AG10803 (cell line): ENCODE measurements at regions not wholly inside any gene's neighbourhood (a gene's known extent, or its start where the extent isn't known, plus 50 kb on each side); places are given as distances from the start of the nearest gene placed in this dataset.

Source experiments
- DNase-seq: peaks from one replicate; pipeline ENCODE4 v3.0.0; 2010; ENCODE audit warnings: low read depth
- H3K4me3 ChIP-seq: 2 replicates; pipeline ENCODE4 v1.5.1; 2011; ENCODE audit warnings: mild to moderate bottlenecking, low read length, control low read depth
- TF ChIP-seq, protein P1 (sequence below): conservative IDR thresholded peaks from 2 replicates; pipeline ENCODE4 v1.5.1; 2011; ENCODE audit warnings: mild to moderate bottlenecking, low read length, control low read depth, inconsistent platforms

DNA sequence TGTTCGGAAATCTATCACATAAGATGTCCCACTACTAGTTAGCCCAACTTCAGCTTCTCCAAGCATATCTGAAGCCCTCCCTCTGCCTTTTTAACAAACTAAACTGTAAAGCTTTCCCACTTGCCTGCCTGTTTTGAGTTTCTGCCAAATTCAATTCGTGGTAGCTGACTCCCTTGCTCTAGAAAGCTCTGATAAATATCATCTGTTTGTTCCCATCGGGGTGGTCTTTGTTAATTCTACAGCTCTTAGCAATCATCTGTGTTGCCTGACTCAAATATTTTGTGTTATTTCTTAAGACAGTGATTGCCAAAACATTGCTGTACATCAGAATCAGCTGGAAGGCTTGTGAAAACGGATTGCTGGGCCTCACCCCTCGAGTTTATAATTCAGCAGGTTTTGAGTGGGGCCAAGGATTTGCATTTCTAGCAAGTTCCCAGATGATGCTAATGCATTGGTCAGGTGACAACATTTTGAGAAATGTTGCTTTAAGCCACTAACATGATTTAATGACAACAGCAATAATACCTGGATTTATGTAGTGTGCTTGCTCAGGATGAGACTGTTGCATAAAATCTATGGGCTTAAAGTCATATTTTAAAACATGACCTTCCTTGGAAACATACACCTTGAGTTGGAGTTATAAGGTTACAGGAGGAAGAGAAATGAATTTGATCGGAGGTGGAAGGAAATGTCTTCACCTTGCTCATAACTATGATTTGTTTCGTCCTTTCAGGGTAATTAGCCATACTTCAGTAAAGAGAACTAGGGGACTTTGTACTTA, 631.9 kb downstream of the PSAT1 start:
- peak; percentile 11 for DNase-seq
- TF ChIP-seq, protein P1, sequence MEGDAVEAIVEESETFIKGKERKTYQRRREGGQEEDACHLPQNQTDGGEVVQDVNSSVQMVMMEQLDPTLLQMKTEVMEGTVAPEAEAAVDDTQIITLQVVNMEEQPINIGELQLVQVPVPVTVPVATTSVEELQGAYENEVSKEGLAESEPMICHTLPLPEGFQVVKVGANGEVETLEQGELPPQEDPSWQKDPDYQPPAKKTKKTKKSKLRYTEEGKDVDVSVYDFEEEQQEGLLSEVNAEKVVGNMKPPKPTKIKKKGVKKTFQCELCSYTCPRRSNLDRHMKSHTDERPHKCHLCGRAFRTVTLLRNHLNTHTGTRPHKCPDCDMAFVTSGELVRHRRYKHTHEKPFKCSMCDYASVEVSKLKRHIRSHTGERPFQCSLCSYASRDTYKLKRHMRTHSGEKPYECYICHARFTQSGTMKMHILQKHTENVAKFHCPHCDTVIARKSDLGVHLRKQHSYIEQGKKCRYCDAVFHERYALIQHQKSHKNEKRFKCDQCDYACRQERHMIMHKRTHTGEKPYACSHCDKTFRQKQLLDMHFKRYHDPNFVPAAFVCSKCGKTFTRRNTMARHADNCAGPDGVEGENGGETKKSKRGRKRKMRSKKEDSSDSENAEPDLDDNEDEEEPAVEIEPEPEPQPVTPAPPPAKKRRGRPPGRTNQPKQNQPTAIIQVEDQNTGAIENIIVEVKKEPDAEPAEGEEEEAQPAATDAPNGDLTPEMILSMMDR: no peak
- no peak overlapping the region for H3K4me3 ChIP-seq

DNA sequence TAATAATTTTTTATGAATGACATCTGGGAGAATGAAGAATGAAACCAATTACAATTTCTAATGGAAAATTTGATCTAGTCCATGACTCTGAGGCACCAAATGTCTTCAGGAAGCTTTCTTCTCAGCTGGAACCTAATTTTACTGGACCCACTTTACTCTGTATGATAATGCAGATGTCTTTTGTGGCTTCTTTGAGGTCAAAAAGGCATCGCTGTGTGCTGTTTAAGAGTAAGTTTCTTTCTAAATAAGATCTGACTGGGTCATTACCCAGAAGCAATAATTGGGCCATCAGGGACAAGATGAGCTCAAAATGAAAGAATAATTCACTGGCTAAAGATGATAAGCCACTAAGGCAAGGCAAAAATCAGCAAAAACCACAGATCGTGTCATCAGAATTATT, 633.4 kb downstream of the PSAT1 start:
- TF ChIP-seq, protein P1: no peak
- no peak for DNase-seq
- H3K4me3 ChIP-seq: no peak overlapping the region

DNA sequence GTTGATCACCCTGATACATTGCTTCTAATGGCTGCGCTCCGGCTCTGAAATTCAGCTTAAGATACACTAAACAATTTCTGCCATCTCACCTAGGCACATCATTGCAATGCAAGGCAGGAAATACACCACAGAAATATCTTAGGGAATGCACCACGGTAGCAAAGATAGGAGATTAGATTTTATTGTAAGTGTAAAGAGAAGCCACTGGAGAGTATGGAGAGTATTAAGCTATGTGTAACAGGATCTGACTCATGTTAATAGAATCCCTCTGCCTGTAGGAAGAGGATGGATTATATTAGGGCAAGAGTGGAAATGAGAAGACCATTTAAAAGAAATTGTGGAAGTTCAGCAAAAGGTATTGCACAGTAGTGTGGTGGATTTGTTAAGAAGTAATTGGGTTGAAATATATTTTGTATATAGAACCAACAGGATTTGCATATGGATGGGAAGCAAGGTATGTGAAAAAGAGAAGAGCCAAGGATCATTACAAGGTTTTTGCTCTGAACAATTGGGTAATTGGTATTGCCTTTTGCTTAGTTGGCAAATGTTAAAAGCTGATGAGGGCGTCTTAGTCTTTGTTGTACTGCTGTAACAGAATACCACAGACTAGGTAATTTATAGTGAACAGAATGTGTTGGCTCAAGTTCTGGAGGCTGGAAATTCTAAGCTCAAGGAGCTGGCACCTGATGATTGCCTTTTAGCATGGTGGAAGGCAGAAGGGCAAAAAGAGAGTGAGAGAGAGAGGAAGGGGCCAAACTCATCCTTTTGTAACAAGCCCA, 636.1 kb downstream of the PSAT1 start:
- peak; percentile 70 for DNase-seq
- H3K4me3 ChIP-seq: no peak overlapping the region
- TF ChIP-seq, protein P1: no peak

DNA sequence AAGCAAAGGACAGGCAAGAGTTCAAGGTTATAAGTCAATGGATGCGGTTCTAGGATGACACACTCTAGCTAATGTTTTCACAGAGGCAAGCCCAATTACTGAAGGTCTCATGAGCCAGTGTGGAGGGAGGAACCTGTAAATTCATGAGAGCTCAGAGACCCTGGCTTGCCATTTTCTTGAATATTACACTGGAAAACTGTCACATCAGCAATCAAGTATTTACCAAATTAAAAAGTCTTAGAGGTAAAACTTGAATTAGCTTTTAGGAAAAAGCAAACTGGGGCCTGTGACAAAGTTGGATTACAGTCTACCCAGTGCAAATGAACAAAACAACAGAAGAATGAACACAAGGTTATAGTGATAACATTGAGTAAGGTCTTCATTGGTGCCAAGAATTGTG, 636.9 kb upstream of the TLE4 start:
- H3K4me3 ChIP-seq: no peak overlapping the region
- TF ChIP-seq, protein P1: no peak
- DNase-seq: no peak

DNA sequence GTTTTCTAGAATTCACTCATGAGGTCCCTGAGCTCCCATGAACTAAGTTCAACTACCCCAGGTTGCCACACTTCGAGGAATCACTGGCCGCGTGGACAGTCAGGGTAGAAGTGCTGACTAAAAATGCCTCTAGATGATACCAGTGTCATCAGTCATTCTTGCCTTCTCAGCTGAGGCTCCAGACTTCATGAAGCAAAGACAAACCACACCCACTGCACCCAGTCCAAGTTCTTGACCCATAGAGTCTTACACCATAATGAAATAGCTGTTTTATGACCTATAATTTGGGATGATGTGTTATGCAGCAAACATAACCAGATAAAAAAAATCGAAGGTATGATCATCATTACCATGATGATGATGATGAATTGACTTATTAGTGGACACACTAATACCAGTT, 632.9 kb upstream of the TLE4 start:
- TF ChIP-seq, protein P1: no peak
- DNase-seq: peak; percentile 55
- H3K4me3 ChIP-seq: no peak overlapping the region

DNA sequence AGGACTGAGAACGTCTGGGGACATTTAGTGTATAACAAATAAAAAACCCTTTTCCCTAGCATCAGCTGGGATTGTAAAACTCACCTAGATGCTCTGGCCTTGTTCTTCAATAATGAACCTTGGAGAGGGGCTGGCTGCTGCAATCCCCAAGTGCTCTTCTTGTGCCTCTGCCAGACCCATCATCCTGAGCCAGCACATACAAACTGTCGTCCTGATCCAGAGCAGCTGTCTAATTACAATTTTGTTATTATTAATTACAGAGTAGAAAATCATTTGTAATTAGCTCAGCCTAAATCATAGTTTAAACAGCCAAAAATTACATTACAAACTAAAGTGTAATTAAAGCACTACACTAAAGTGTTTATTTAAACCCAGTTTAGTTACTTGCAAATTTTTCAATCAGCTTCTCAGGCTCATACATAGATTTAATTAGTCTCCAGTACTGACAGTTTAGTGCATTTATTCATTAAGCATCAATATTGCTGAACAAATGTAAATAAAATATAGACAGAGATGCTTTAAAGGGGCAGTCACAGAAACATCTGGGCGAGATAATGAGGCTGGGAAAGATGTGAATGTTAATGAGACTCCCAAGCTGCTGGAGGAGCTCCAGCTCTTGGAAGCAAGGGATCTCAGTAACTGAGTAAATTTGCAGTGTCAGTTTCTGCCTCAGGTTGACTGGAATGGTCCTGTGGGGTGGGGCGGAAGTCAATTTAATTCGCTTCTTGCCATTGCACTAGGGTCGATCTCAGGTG, 632.3 kb upstream of the TLE4 start:
- TF ChIP-seq, protein P1: no peak
- DNase-seq: peak; percentile 23
- no peak overlapping the region for H3K4me3 ChIP-seq
